GM21515 (cell line): ENCODE measurements at regions not wholly inside any gene's neighbourhood (a gene's known extent, or its start where the extent isn't known, plus 50 kb on each side); places are given as distances from the start of the nearest gene placed in this dataset.
"Not testable (repeated sequence)": the region's sequence is repeated elsewhere in the genome, so short reads cannot be mapped to it uniquely, and the experiment has no call there.

Experiments
- ATAC-seq: cut with Tn5 transposase; IDR thresholded peaks from one replicate; pipeline ENCODE4 v1.9.1; 2021; ENCODE audit not compliant: unreplicated experiment

DNA sequence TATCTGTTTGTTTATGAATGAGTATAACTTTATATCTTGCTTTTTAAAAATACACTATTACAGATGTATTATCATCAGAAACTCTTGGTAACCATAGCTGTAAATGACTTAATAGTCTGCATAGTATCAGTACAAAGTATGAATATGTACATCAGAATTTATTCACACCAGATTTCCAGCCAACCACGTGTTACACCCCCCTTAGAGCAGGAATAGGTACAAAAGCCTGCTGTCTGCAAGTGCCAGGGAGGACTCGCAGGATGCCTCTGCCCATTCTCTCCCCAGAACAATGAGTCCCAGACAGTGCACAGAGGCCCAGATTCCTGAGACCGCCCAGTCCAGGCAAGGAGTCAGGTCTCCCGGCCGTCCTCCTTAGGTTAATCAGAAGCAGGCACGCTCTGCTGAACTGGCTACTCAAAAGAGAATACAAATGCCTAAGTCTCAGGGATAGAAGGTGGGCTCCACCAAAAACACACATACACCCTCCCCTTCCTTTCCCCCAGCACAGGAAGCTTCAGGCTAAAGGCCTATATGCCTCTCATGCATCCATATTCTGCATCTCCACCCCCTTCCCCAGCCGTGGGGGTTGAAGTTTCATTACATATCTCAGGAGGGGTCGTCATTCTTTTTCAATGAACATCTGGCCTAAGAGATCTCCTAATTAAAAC lies 159.1 kb upstream of the CDH11 start:
- ATAC-seq: no peak

DNA sequence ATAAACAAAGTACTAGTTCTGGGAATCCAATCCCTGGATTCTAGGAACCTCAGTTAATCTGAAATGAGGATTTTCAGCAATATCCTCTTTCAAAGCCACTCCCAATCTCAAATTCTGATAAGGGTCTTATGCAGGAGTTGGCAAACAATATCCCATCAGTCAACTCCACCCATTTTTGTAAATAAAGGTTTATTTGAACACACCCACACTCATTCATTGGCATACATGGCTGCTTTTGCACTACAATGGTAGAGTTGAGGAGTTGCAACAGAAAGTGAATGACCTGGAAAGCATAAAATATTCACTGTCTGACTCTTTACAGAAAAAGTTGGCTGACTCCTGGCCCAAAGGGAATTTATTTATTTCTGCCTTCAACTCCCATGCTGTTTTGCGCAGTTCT lies 157.7 kb upstream of the CDH11 start:
- no peak for ATAC-seq

- no peak for ATAC-seq
These were observed 157.0 kb upstream of the CDH11 start for GRCh38 chr16:65278874-65279273.

DNA sequence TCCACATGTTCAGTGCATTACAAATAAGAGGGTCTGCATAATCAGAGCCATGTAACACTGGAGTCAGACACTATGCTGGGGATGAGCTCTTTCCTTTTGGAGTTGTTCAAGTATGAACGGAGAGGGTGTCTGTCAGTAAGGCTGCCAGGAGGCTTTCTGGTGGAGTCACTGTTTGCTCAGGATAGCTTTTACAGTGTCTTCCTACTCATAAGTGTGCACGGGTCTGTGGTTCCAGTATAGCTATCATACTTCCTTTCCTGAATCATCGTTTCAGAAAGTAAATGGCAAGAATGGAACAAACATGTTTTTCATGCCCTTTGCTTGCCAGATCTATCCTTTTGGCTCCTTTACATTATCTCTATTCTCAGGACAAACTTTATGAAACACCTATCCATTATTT lies 152.7 kb upstream of the CDH11 start:
- no peak for ATAC-seq

DNA sequence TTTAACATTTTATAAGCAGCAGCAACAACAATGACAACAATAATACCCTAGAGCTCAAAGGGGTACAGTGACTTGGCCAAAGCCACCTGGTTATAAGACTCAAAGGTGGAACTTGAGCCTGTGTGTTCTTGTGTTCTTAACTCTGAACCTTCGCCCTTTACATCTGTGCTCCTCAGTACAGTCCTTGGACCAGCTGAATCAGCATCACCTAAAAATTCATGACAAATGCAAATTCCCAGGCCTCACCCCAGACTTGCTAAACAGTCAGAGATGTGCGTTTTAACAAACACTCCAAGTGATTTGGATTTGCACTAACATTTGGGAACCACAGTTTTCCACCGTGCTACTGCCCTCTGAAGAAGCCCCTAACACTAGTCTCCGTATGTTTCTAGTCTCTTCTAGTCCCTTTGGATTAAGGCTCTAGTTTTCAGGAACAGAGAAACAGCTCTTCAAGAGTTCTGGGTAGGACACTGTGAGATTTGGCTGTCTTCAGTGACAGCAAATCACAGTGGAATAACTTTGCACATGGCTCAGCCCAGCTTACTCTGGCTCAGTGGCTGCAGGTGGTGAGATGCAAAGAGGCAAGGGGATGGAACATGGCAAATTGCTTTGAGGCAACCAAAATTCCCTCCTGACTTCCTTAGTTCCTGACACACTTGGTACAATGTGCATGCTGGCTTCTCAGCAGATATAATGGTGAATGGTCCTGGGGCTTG lies 151.0 kb upstream of the CDH11 start:
- no peak for ATAC-seq

DNA sequence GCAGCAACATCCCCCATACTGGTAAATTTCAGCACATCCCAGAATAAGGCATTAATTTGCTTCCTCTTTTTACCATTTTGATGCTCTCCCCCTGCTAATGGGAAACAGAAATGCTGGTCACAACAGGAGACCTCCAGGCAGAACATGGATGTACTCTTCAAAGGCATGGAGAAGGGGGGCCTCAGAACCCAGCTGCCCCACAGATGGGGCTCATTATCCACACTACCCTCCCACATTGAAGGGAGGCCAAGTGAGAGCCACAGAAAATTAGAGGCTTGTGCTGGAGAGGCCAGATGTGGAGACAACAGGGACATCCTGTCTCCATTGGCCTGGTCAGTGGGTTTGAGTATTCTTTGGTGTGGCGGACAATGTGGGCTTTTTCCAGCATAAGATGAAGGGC lies 150.1 kb upstream of the CDH11 start:
- ATAC-seq: no peak

DNA sequence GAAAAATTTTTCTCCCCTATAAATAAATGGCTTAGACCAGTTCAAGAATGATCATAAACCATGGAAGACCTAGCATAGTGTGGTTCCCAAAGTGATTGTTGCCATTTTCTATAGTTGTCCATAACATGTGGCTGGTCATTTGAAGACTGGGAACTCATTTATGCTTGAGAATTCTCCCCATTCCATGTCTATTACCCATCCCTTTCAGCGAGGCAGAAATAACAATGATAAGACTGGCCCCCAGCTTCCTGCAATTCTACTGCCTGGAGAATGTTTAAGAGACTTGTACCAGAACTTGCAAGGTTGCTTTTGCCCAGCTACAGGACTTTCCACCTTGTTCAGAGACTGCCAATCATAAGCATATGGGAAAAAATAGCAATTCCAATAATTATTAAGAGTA lies 146.5 kb upstream of the CDH11 start:
- no peak for ATAC-seq

GRCh38 chr16:65263896-65264295 lies 142.0 kb upstream of the CDH11 start:
- ATAC-seq: no peak

DNA sequence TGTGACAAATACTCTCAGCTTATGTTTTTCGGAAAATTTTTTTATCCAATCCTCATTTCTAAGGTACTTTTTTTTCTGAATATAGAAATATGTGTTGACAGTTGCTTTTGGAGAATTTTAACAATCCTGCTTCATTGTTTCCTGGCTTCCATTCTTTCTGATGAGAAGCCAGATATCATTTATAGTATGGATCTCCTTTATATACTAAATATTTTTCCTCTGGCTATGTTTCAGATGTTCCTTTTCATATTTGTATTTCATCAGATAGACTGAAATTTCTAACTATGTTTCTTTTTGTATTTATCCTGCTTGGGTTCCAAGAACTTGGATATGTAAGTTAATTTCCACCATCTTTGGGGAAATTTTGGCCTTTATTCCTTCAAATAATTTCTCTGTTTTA lies 138.9 kb upstream of the CDH11 start:
- no peak for ATAC-seq

DNA sequence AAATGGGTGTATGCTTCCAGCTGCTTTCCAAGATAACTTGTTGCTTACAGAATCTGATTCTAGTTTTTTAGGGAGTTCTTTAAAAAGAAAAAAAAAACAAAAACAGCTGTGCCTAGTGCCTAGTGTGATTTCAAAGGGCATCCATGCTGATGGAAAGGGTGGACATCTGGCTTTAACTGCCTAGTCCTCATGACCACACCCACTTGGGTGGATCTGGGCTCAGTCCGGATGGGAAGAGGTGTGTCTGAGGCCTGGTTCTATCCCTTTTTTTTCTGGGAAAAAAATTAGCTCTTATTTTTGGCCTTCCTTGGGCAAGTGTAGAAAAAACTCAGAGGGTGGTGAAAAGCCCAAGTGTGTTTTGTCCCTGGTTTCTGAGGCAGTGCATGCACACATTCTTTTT lies 132.3 kb upstream of the CDH11 start:
- ATAC-seq: no peak

- no peak for ATAC-seq
These were observed 127.9 kb upstream of the CDH11 start for GRCh38 chr16:65249768-65250167.

- no peak for ATAC-seq
These were observed 122.9 kb upstream of the CDH11 start for GRCh38 chr16:65244787-65245186.

DNA sequence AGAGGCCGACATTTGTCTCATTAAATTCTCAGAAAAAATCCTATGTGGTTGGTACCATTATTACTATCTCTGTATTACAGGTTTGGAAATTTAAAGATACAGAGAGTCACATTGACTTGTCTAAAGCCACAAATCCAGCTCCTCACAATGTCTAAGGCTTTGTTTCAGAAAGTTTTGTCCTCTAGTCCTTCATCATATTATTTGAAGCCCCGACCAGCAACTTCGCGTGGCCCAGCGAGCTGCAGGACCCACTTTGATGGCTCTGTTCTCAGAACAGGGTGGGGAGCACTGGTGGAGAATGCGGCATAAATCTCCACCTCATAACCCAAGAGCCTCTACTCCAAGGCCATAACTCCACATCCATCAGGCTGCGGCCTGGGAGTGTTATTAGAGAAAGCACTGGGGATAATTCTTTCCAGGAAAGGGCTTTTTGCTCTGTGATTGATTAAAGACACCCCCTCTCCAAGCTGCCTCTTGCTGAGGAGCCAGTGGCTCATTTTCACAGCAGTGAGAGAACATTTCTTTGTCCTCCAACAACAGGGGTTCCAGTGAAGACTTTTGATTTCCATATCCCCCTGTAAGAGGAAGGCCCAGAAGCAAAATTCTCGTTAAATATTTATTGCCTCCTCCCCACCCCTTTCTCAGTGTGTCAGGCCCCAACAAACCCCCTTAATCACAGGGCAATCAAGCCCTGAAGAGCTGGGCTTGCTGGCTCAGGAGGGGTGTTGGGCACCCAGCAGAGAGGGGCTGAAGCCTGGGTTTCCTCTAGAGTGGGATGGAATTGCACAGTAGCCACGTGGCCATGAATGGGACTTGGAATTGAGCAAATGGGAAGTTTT lies 113.7 kb upstream of the CDH11 start:
- ATAC-seq: no peak

GRCh38 chr16:65234721-65235320 lies 113.0 kb upstream of the CDH11 start:
- ATAC-seq: not testable (repeated sequence)

- no peak for ATAC-seq
These were observed 107.4 kb upstream of the CDH11 start for GRCh38 chr16:65229191-65229662.

- no peak for ATAC-seq
These were observed 105.4 kb upstream of the CDH11 start for GRCh38 chr16:65227150-65227835.

DNA sequence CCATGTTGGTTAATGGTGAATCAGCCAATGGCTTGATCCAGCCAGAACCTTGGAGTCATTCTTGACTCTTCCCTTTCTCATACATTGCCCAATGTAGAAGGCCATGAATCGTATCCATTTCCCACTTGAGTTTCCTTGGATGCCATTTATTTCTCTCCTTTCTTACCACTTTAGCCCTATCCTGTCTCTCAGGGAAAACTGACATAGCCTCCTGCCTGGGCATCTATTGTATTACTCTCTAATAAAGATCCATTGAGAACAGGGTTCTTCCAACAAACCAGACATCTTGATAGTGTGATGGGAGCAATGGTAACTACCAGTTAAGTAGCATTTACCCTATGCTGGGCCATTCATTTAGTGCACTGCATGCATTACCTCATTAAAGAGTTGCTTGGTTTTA lies 104.2 kb upstream of the CDH11 start:
- ATAC-seq: no peak

- no peak for ATAC-seq
These were observed 103.6 kb upstream of the CDH11 start for GRCh38 chr16:65225488-65225887.

DNA sequence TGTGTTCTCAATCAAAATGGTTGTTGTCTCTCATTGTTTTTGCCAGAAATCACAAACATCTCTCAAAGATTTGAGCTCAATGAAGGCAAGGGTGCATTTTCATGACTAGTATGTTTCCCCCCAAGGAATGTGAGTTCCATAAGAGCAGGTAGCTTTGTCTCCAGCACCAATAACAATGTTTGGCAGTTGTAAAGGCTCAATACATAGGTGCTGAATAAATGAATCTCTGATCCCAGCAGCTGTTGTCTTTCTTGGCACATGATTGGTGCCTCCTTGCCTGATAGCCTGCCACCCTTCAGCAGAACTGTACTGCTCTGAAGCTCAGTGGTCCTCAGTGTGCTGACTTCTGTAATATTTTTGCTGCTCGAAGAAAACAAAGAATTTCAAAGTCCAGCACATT lies 103.1 kb upstream of the CDH11 start:
- ATAC-seq: no peak

- no peak for ATAC-seq
These were observed 102.6 kb upstream of the CDH11 start for GRCh38 chr16:65224471-65224870.

- ATAC-seq: no peak
These were observed 101.5 kb upstream of the CDH11 start for GRCh38 chr16:65223335-65223734.
